B cell (primary cell): ENCODE measurements at regions not wholly inside any gene's neighbourhood (a gene's known extent, or its start where the extent isn't known, plus 50 kb on each side); places are given as distances from the start of the nearest gene placed in this dataset.
"Not testable (repeated sequence)": the region's sequence is repeated elsewhere in the genome, so short reads cannot be mapped to it uniquely, and the experiment has no call there.

Experiments
- ATAC-seq: fragments of 200-7000 bp; cut with Tn5 transposase; one replicate; pipeline ENCODE4 v1.10.0; 2021; ENCODE audit warnings: low read depth, mild to moderate bottlenecking, moderate number of reproducible peaks, moderate library complexity
- CTCF ChIA-PET: fragments of 350-600 bp; sonication (Branson Sonifier 250); formaldehyde crosslinking; loops from one replicate; lab custom pipeline; 2021; ENCODE audit warnings: antibody characterized with exemption, inconsistent platforms; lab: Charles Lee
- POLR2A ChIA-PET: fragments of 350-600 bp; sonication (Branson Sonifier 250); formaldehyde crosslinking; loops from one replicate; lab custom pipeline; 2021; ENCODE audit warnings: antibody characterized with exemption; lab: Charles Lee
- DNase-seq: peaks from one replicate; pipeline ENCODE4 v3.0.0; 2013
- H2AFZ ChIP-seq: 2 replicates; pipeline ENCODE4 v1.6.1; 2012; ENCODE audit warnings: mild to moderate bottlenecking, low read depth, low read length; ENCODE audit not compliant: insufficient read depth, poor library complexity, severe bottlenecking
- H3K27ac ChIP-seq, 2 donors: 1 replicate in 1 of 2; 2 replicates in 1 of 2; pipeline ENCODE4 v1.5.1; 2012 to 2013; ENCODE audit warnings: low read length in 2 of 2, mild to moderate bottlenecking in 2 of 2, moderate library complexity in 1 of 2
- H3K27me3 ChIP-seq, 4 experiments: fragments of 200-600 bp in 1 of 4; sonication (generic) in 1 of 4; replicated peaks in 1 of 4; 1 replicate in 2 of 4; 2 replicates in 2 of 4; pipeline versions ENCODE4 v1.6.1 to v1.7.0; 2013 to 2016; ENCODE audit warnings: low read length in 3 of 4, mild to moderate bottlenecking in 2 of 4, mixed read lengths in 1 of 4, moderate library complexity in 1 of 4; ENCODE audit not compliant: insufficient read depth in 4 of 4, control insufficient read depth in 3 of 4; ENCODE audit errors: control extremely low read depth in 1 of 4
- H3K36me3 ChIP-seq, 2 experiments: replicated peaks in 1 of 2; 1 replicate in 1 of 2; 2 replicates in 1 of 2; pipeline versions ENCODE4 v1.6.1 to v1.7.1; 2013; ENCODE audit warnings: low read length in 1 of 2; ENCODE audit not compliant: insufficient read depth in 2 of 2, control insufficient read depth in 1 of 2; ENCODE audit errors: control extremely low read depth in 1 of 2, extremely low read depth in 1 of 2
- H3K4me1 ChIP-seq, 2 donors: fragments of 200-600 bp in 1 of 2; sonication (generic) in 1 of 2; 1 replicate in 1 of 2; 2 replicates in 1 of 2; pipeline versions ENCODE4 v1.5.1 to v1.6.1; 2013 to 2017; ENCODE audit warnings: low read length in 2 of 2; ENCODE audit not compliant: control insufficient read depth in 2 of 2, insufficient read depth in 2 of 2
- H3K4me2 ChIP-seq: replicated peaks from 2 replicates; pipeline ENCODE3; 2012; ENCODE audit warnings: mild to moderate bottlenecking, low read depth, low read length; ENCODE audit not compliant: poor library complexity, severe bottlenecking
- H3K4me3 ChIP-seq, 5 experiments: fragments of 200-600 bp in 1 of 5; sonication (generic) in 1 of 5; 1 replicate in 3 of 5; 2 replicates in 2 of 5; pipeline versions ENCODE4 v1.5.1 to v1.7.0; 2011 to 2016; ENCODE audit warnings: low read length in 4 of 5, mild to moderate bottlenecking in 4 of 5, low read depth in 2 of 5, control low read depth in 1 of 5, moderate library complexity in 1 of 5; ENCODE audit not compliant: insufficient read depth in 1 of 5; ENCODE audit errors: control extremely low read depth in 1 of 5, extremely low read depth in 1 of 5
- H3K79me2 ChIP-seq: fragments of 200-600 bp; sonication (generic); one replicate; pipeline ENCODE4 v1.6.0; 2016; ENCODE audit warnings: low read length; ENCODE audit not compliant: control insufficient read depth, insufficient read depth
- H3K9ac ChIP-seq: fragments of 200-600 bp; sonication (generic); 2 replicates; pipeline ENCODE4 v1.6.1; 2017; ENCODE audit warnings: mild to moderate bottlenecking, low read length, moderate library complexity
- H3K9me3 ChIP-seq, 3 donors: one replicate each; pipeline versions ENCODE4 v1.6.1 to v1.7.1; 2013; ENCODE audit warnings: low read length in 2 of 3; ENCODE audit not compliant: control insufficient read depth in 2 of 3, insufficient read depth in 1 of 3; ENCODE audit errors: control extremely low read depth in 1 of 3
- H4K20me1 ChIP-seq: 2 replicates; pipeline ENCODE4 v1.6.0; 2012; ENCODE audit warnings: mild to moderate bottlenecking, low read length; ENCODE audit not compliant: insufficient read depth, control insufficient read depth, poor library complexity, severe bottlenecking
- H3K27ac Mint-ChIP-seq: one replicate; pipeline ENCODE4 v1.8.0; 2021; ENCODE audit warnings: mixed read lengths
- H3K27me3 Mint-ChIP-seq: one replicate; pipeline ENCODE4 v1.8.0; 2021; ENCODE audit warnings: mixed read lengths
- H3K4me1 Mint-ChIP-seq: one replicate; pipeline ENCODE4 v1.8.0; 2021; ENCODE audit warnings: mixed read lengths
- H3K4me3 Mint-ChIP-seq: one replicate; pipeline ENCODE4 v1.8.0; 2021; ENCODE audit warnings: mixed read lengths
- H3K9me3 Mint-ChIP-seq: one replicate; pipeline ENCODE4 v1.8.0; 2022; ENCODE audit warnings: mixed read lengths; ENCODE audit not compliant: insufficient read depth
- WGBS: methylation state at CpG from one replicate; pipeline ENCODE4 v1.1.5; 2013; ENCODE audit warnings: missing lambda C conversion rate; ENCODE audit not compliant: insufficient coverage; 5-methylcytosine and 5-hydroxymethylcytosine counted together
- intact Hi-C: fragments of 100-400 bp; cut with micrococcal nuclease; formaldehyde crosslinking; loops from one replicate; pipeline ENCODE4 v1.10.0; 2022

GRCh38 chr4:3909616-3910015 lies 143.4 kb downstream of the ADRA2C start:
- H3K27ac ChIP-seq, POLR2A ChIA-PET, H3K79me2 ChIP-seq, H3K4me1 ChIP-seq, ATAC-seq, H3K27me3 ChIP-seq, CTCF ChIA-PET, H3K27ac Mint-ChIP-seq, H3K4me3 Mint-ChIP-seq, intact Hi-C loops, H3K4me3 ChIP-seq, H3K9me3 ChIP-seq, DNase-seq, H3K4me1 Mint-ChIP-seq, H4K20me1 ChIP-seq, H3K36me3 ChIP-seq, H3K9me3 Mint-ChIP-seq, H3K4me2 ChIP-seq, H2AFZ ChIP-seq, H3K9ac ChIP-seq: not testable (repeated sequence)
- H3K27me3 Mint-ChIP-seq = peaks cover 14% of the 10 kb centered on the region
- 100% methylated on average over 3 of the region's 3 CpGs for WGBS

GRCh38 chr4:3910161-3910950 lies 144.2 kb downstream of the ADRA2C start:
- H3K27me3 ChIP-seq, H3K27ac ChIP-seq, intact Hi-C loops, H3K4me1 ChIP-seq, H3K4me3 ChIP-seq, DNase-seq, H3K4me1 Mint-ChIP-seq, H3K9me3 ChIP-seq, H3K36me3 ChIP-seq, H3K4me3 Mint-ChIP-seq, H3K79me2 ChIP-seq, POLR2A ChIA-PET, H3K9ac ChIP-seq, H2AFZ ChIP-seq, H3K9me3 Mint-ChIP-seq, H3K27ac Mint-ChIP-seq, CTCF ChIA-PET, H4K20me1 ChIP-seq, ATAC-seq, H3K4me2 ChIP-seq: not testable (repeated sequence)
- WGBS = 91% methylated on average over 12 of the region's 14 CpGs
- peaks cover 12% of the 10 kb centered on the region for H3K27me3 Mint-ChIP-seq
